ENCODE measurements at regions not wholly inside any gene's neighbourhood (a gene's known extent, or its start where the extent isn't known, plus 50 kb on each side); places are given as distances from the start of the nearest gene placed in this dataset.

DNA sequence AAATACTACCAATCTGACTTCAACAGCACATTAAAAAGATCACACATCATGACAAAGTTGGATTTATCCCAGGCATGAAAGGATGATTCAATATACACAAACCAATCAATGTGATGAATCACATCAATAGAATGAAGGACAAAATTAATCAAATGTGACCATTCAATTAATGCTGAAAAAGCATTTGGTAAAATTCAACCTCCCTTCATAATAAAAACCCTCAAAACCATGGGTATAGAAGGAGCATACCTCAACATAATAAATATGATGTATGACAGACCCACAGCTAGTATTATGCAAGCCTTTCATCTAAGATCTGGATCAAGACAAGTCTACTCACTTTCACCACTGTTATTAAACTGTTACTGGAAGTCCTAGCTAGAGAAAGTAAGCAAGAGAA is 921.7 kb upstream of the RAG2 start:
- peak in 1 of 2 experiments; percentile 35 for DNase-seq (ENCODE audit: low read depth in 2 of 2)

DNA sequence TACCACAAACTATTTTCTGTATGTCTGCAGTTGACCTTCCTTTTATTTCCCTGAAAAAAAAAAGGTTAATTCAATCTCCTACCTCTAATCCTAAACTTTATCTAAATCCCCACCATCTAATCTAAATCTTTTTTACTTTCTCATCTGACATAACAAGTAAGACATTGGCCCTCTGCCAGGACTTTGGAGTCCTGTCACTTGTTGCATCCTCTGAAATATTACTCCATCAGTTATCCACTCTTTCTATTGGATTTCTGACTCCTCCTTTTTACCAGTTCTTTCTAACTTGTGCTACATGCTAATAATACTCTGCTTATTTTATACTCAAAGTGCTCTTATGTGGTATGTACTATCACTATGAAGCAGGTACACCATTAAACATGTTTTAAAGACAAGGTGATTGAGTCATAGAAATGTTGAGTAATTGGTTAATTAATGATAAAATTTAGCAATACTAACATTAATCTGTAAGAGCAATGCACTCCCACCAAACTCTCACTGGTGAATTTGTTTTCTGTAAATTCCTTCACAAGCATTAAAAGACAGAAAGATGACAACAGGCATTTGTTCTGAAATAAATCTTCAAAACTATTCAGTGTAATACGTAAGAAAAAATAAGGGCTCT is 914.2 kb upstream of the RAG2 start:
- DNase-seq (ENCODE audit: low read depth in 2 of 2): peak; percentile 24 to 27

DNA sequence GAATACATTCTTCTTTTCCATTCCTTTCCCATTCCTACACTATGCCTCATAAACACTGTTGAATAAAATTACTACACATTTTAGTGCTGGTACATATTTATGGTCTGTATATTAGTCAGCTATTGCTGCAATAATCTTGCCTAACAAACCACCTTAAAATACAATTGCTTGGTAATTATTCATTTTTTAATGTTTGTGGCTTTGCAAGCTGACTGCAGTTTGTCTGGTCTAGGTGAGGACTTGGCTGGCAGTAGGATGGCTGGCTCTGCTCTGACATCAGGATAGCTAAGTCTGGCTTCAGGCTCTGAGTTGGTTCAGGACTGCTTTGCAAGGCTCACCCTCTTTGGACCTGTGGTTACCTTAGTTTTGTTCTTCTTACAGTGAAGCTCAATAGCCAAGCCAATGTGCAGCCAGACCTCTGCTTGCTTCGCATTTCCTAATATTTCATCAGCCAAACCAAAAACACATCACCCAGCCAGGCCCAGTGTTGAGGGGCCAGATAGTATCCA is 913.4 kb upstream of the RAG2 start:
- peak; percentile 74 to 82 for DNase-seq (ENCODE audit: low read depth in 2 of 2)

DNA sequence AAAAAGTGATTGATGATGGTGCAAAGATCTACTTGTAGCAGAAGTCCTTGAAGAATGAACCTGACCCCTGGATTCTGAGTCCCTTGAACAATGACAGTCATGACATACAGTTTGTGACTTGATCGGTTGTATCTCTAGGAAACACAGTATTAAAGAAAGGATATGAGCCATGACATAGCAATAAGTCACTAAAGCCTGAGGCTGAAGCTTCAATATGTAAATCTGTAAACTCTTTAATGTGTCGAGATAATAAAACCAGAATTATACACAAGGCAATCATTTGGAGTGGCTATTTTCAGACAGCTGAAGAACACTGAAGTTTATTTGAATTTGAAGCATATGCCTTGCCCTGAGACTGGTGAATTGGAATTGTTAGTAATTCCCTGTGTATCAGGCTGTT is 911.5 kb upstream of the RAG2 start:
- no peak for DNase-seq (ENCODE audit: low read depth in 2 of 2)

DNA sequence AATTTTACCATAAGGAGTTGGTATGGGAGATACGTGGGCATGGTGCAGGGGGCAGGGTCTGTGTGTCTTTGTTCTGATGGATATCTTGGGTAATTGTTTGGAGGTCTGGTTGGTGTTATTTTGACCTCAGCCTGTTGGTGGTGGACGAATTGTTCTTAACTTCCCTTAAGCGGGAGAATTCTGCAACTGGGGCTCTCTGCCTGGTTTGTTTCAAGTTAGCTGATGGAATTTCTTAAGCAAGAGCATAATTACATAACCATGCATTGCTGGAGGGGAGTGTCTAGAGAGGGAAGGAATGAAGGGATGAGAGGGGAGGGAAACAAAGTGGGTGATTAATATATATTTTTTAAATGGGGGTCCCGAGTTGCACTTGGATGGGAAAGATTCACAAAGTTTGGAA is 908.5 kb upstream of the RAG2 start:
- DNase-seq (ENCODE audit: low read depth in 2 of 2): no peak

DNA sequence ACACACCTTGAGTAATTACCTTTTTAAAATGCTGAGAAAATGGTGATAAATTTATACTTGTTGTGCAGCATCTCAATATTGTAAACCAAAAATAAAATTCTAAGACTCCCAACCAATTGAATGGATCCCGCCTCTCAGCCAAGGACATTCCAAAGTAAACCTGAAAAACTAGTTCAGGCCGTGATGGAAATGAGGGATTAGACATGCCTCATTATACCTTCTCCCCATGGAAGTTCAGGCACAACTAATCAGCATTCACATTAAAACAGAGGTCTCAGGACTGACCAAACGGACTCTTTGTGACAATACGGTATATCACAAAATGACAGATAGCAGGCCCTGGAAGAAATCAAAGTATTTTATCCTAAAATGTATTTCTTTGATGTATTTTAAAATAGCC is 907.4 kb upstream of the RAG2 start:
- no peak for DNase-seq (ENCODE audit: low read depth in 2 of 2)

DNA sequence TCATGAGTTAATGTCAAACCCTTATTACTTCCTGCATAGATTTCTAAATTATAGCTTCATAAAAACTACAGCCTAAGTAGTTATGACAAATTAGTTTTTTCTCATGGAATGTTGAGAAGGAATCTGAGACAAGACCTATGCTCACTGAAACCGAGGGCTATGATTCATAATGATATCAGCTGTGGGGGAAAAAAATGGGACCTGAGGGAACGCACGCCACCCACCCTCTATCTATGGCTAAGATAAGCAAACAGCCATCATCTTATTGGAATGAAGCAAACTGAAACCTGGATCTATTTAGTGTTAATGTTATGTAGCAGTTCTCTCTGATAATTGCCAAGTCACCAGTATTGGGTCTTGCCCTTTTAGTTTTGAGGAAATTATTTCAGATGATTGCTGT is 906.9 kb upstream of the RAG2 start:
- DNase-seq (ENCODE audit: low read depth in 2 of 2): peak; percentile 89 to 90

DNA sequence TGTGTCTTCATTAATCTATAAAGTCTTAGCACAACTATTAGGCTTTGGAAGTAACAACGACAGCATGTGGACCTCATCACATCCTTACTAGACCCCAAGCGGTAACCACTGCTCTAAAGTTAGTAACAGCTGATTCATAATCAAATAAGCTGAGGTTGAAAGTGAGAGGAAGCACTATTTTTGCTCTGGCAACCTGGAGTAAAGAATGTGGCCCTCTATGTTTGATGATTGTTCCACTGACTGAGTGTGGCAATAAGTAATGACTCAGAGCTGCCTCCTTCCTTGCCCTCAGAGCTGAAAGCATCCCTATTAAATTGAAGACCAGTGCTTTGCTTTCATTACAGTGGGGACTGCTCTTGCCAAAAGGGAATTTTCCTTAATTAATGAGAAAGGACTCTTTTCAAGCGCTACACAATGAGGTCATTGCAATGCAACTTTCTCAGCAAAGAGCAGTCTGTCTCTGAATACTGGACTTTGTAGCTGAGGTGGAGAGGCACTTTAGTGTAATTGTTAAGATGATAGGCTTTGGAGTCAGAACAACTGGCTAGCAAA is 906.1 kb upstream of the RAG2 start:
- DNase-seq (ENCODE audit: low read depth in 2 of 2): peak; percentile 63 to 65

DNA sequence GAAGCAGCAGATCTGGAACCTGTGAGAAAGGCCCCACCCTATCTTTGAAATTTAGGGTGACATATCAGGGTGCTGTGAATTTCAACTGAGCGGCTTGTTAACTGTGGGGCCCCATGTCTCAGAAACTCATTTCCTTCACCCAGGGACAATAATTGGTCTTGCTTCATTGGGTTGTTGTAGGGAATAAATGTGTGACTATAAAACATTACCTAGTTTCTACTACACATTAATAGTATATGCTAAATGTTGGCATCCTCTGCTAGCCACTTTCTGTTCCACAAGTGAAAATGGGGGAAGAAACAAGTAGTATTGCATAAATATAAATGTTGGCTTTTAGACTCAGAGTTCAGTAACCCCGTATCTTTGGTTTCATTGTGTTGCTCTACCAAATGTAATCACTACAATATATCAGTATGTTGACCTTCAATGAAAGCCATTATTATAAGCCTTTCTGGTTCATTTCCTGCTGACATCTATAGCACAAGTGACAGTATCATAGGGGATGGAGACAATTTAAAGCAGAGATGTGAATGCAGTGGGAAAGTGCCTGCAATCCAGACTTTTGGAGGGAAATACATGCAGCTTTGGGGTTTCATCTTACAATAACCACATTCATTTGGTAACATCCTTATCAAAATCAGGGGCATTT is 905.5 kb upstream of the RAG2 start:
- no peak for DNase-seq (ENCODE audit: low read depth in 2 of 2)

DNA sequence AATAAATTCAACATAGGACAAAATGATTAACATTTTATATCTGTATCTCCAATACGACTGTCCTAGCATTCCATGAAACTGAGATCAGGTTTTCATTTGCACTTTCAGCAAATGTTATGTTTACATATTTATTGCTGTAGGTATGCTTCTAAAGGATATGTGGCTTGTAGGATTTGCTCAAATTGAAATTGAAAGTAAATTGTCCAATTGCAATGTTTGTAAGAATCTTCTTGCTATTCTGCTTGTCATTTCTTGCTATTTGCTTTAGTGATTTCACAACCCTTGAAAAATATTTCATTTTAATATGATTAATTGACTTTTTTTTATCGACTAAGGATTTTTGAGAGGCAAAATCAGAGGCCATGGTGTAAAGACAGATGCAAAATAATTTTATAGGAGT is 904.2 kb upstream of the RAG2 start:
- no peak for DNase-seq (ENCODE audit: low read depth in 2 of 2)

DNA sequence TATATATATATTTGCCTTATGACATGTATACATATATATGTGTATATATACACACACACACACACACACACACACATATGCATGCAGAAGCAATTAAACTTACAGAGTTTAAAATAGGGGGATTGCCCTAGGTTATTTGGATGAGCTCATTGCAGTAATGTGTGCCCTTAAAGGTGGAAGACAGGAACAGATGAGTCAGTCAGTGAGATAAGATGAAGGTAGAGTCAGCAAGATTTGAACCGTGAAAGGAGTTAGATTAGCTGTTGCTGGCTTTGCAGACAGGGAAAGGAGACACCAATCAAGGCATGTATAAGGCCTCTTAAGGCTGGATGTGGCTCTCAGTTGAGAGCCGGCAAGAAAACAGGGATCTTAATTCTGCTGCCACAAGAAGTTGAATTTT is 902.4 kb upstream of the RAG2 start:
- DNase-seq (ENCODE audit: low read depth in 2 of 2): no peak

DNA sequence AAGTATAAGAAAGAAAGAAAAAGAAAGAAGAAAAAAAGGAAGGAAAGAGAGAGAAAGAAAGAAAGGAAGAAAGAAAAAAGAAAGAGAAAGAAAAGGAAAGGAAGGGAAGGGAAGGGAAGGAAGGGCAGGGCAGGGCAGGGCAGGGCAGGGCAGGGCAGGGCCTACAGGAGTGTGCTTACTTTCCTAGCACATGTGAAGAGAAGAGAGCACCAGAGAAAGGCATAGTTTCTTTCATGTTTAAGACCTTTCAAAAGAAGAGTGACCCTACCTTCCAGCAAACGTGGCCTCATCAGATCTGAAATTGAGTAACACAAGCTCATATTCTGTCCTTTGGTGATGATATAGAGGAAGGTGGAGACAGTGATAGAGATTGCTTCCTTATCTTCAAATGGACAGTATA is 899.3 kb upstream of the RAG2 start:
- DNase-seq (ENCODE audit: low read depth in 2 of 2): no peak

DNA sequence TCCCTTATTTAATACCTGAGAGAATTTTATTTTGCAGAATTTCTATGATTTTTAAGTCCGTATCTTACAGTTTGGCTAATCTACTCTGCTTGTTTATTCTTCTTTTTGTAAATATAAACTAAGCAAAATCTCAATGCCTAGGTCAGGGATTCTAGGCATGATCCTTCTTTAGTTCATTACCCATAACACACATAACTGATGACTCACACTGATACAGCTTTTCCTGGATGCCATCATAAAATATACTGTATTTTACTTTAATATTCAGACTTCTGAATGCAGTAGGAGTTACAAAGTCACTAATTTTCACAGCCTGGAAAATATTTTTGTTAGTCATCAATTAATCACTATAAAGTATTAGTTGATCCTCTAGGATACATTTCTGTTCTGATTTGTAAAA is 898.2 kb upstream of the RAG2 start:
- no peak for DNase-seq (ENCODE audit: low read depth in 2 of 2)

DNA sequence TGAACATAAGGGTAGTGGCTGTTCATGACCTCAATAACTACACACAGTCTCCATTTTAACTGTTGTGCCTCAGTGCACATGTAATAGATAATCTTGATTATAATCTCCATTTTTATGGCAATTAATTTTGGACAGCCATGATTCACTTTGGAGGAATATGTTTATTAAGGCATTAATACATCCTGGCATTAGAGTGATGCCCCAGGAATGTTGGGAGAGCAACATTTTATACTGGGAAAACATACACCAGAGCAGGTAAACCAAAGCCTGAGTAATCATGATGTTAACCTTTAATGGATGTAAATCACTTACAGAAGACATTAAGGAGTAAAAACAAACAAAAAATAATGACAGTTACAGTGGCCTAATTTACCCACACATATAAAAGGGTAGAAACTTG is 886.3 kb upstream of the RAG2 start:
- no peak for DNase-seq (ENCODE audit: low read depth in 2 of 2)

DNA sequence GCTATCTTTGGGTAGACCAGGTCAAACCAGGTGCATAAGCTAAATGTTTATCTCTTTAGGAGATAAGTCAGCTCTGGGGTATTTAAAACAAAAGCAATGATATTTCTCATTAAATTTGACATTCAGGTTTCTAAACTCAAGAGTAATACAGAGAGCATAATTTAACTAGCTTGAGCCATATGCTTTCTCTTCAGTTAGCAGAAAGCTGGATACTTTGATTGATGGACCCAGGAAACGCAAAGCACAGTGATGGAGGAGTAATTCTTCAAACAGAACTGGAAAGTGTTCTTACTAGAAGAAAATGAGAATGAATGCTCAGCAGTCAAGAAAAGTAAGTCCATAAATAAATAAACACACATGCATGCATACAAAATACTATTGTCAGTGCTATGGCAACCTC is 885.7 kb upstream of the RAG2 start:
- no peak for DNase-seq (ENCODE audit: low read depth in 2 of 2)

DNA sequence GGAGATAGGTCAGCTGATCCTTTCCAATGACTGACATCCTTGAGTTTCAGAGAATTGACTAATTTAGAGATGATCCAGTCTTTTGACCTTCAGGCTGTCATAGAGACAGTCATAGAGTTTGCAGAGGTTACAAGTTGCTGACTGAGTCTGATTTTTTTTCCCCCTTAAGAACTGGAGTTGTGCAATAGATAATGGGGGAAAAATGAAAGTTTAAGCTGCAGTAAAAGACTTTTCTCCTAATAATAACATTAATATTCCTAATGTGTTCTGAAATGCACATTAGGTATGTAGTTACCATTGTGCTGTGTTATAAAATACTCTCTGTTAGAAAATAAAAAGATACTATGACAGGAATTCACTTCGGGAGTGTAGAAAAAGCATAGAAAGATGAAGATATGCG is 876.9 kb upstream of the RAG2 start:
- no peak for DNase-seq (ENCODE audit: low read depth in 2 of 2)

DNA sequence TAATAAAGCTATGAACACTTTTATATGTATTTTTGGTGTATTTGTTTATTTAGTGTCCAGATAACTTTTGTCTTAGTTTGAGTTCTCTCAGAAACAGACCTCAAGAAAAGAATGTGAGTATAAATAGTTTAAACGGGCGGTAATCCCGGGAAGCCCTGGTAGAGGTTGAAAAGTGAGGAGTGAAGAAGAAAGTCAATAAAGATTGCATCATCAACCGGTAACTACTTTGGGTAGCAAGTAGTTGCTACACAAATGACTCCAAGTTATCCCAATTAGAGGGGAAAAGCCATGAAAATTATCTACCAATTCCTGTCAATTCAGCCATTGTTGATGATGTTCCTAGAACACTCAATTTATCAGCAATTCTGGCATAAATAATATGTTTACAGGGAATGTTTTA is 870.3 kb upstream of the RAG2 start:
- DNase-seq (ENCODE audit: low read depth in 2 of 2): no peak

DNA sequence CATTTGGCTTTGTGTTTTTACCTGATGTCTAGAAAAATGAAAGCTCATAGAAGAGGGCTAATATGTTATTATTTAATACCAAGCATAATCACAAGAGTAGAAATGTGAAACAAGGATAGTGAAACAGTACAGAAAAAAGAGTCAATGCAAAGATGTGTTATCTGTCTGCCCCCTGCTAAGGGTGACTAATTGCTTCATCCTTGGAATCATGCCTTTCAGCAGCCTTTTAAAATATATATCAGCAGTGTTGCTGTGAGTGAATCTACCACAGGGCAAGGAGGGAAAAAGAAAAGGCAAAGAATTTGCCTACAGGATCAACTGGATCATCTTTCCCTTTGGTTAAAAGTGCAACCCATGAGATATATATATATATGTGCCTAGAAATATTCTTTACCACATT is 867.2 kb upstream of the RAG2 start:
- DNase-seq (ENCODE audit: low read depth in 2 of 2): no peak

DNA sequence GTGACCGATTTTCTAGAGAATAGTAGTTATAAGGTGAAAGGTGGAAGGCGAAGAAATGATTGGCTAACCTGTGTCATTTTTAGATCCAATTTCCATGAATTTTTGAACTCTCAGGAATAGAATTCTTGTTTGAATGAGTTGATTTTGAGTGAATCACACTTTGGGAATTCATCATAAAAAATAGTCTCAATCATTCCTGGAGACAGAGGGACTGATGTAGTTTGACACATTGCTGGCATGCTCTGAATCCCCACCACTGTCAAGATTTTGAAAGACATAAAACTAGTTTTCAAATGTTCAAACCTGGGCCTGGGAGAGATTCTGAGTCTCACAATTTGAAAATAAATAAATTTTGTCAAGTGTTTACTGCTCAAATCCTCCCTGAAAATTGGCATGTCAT is 861.4 kb upstream of the RAG2 start:
- DNase-seq (ENCODE audit: low read depth in 2 of 2): no peak

DNA sequence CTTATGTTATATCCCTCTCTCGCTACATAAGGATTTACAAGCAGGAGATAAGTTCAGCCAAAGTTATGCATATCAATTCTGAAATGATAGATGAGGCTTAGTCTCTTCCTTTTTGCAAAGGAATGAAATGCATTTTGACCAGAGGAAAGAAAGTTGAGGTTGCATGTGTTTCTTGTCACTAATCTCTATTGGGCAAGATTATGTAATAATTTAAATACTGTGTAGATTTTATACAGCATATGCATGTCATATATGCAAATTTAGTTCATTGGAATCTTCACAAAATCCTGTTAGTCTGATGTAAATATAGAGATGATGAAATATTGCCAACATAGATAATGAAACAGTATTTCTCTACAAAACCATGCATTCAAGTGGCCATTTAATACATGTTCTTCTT is 858.7 kb upstream of the RAG2 start:
- DNase-seq (ENCODE audit: low read depth in 2 of 2): peak in 1 of 2 experiments; percentile 9

DNA sequence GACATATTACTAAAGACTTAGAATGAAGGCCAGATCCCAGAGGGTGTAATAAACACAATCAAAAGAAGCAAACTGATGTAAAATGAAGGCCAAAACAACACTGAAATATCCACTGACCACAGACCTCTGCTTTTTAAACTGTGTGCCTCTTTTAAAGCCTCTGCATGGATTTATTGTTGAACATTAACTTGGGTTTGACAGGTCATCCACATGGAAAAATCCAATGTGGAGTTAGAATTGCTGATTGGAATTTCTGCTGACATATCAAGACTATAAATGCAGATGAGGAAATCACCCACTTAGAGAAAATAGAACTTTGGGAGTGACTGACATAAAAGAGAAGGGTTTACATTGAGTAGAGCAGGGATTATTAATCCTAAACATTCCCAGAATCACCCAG is 853.9 kb upstream of the RAG2 start:
- DNase-seq (ENCODE audit: low read depth in 2 of 2): no peak

DNA sequence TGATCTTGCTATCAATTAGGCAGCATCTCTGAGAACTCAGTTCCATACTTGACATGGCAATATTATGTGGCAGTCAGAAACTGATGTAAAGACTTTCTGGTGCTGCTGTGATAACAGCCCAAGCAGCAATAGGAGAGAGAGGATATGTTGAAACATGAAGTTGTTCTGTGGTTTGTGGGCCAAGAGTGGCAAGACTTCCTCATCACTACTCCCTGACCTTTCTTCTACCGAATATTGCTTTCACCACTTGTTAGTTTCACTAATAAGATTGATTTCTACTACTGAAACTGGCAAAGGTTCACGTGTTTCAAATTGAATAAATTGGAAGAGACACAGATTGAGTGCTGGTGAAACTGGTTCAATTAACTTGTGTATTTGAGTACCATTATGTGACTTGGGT is 852.6 kb upstream of the RAG2 start:
- no peak for DNase-seq (ENCODE audit: low read depth in 2 of 2)

DNA sequence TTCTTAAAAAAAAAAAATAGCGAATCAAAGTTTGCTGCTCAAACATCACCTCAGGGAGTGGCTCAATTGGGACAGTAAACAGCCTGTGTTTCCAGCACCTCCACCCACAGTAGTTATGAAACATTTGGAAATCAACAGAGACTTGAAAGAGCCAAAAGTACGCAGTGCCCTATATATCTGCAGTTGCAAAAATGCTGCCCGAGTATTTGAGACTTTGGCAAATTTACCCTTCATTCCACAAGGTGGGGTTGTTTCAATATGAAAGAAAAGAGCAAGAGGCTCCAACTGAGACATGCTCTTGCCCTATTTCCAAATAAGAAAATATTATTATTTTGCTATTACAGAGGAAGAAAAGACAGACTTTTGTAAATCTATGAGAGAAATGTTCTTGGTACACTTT is 851.1 kb upstream of the RAG2 start:
- peak; percentile 36 to 45 for DNase-seq (ENCODE audit: low read depth in 2 of 2)

DNA sequence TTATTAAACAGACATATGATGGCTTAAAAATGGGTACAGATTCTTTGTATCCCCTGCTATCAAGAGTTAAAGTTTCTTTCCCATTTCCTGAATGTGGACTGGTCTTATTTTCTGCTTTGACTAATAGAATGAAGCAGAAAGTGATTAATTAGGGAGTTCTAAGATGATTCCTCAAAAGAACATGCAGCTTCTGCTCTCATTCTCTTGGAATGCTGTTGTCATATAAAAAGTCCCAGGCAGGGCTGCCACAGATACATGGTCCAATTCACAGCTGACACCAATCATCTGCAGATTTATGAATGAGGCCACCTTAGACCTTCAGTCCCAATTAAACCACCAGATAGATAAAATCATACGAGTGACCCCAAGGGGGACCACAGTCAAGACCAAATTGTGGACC is 844.5 kb upstream of the RAG2 start:
- DNase-seq (ENCODE audit: low read depth in 2 of 2): no peak
